ENCODE measurements at regions not wholly inside any gene's neighbourhood (a gene's known extent, or its start where the extent isn't known, plus 50 kb on each side); places are given as distances from the start of the nearest gene placed in this dataset.

- H3K4me3 ChIP-seq (ENCODE audit: low read depth, low read length): no peak overlapping the region
- no peak for DNase-seq (ENCODE audit: low read depth)
- no peak for TF ChIP-seq CTCF (IDR thresholded peaks at IDR 0.05; ENCODE audit: insufficient read depth, low read depth, low read length, missing control alignments)
Observed at GRCh38 chr17:83144421-83145357, 65.3 kb downstream of the METRNL start.

GRCh38 chr17:83145358-83145738 is 65.9 kb downstream of the METRNL start:
- TF ChIP-seq CTCF (IDR thresholded peaks at IDR 0.05; ENCODE audit: insufficient read depth, low read depth, low read length, missing control alignments): no peak
- DNase-seq (ENCODE audit: low read depth): no peak
- no peak overlapping the region for H3K4me3 ChIP-seq (ENCODE audit: low read depth, low read length)

- H3K4me3 ChIP-seq (ENCODE audit: low read depth, low read length): no peak overlapping the region
- TF ChIP-seq CTCF (IDR thresholded peaks at IDR 0.05; ENCODE audit: insufficient read depth, low read depth, low read length, missing control alignments): no peak
- DNase-seq (ENCODE audit: low read depth): no peak
Observed at GRCh38 chr17:83145831-83146230, 66.4 kb downstream of the METRNL start.

- TF ChIP-seq CTCF (IDR thresholded peaks at IDR 0.05; ENCODE audit: insufficient read depth, low read depth, low read length, missing control alignments): no peak
- no peak overlapping the region for H3K4me3 ChIP-seq (ENCODE audit: low read depth, low read length)
- no peak for DNase-seq (ENCODE audit: low read depth)
Observed at GRCh38 chr17:83146347-83146746, 66.9 kb downstream of the METRNL start.

- no peak overlapping the region for H3K4me3 ChIP-seq (ENCODE audit: low read depth, low read length)
- DNase-seq (ENCODE audit: low read depth): no peak
- TF ChIP-seq CTCF (IDR thresholded peaks at IDR 0.05; ENCODE audit: insufficient read depth, low read depth, low read length, missing control alignments): no peak
Observed at GRCh38 chr17:83147280-83147679, 67.9 kb downstream of the METRNL start.

GRCh38 chr17:83148317-83149028 is 69.1 kb downstream of the METRNL start:
- DNase-seq (ENCODE audit: low read depth): no peak
- TF ChIP-seq CTCF (IDR thresholded peaks at IDR 0.05; ENCODE audit: insufficient read depth, low read depth, low read length, missing control alignments): no peak
- H3K4me3 ChIP-seq (ENCODE audit: low read depth, low read length): no peak overlapping the region

All from GM12865 (cell line).